ENCODE measurements at regions not wholly inside any gene's neighbourhood (a gene's known extent, or its start where the extent isn't known, plus 50 kb on each side); places are given as distances from the start of the nearest gene placed in this dataset.

GRCh38 chr1:30383221-30383711, 340.1 kb downstream of the MATN1 start:
- H3K36me3 Mint-ChIP-seq (ENCODE audit: insufficient read depth) = no peaks in the 10 kb centered on the region
- TF ChIP-seq, protein P1, sequence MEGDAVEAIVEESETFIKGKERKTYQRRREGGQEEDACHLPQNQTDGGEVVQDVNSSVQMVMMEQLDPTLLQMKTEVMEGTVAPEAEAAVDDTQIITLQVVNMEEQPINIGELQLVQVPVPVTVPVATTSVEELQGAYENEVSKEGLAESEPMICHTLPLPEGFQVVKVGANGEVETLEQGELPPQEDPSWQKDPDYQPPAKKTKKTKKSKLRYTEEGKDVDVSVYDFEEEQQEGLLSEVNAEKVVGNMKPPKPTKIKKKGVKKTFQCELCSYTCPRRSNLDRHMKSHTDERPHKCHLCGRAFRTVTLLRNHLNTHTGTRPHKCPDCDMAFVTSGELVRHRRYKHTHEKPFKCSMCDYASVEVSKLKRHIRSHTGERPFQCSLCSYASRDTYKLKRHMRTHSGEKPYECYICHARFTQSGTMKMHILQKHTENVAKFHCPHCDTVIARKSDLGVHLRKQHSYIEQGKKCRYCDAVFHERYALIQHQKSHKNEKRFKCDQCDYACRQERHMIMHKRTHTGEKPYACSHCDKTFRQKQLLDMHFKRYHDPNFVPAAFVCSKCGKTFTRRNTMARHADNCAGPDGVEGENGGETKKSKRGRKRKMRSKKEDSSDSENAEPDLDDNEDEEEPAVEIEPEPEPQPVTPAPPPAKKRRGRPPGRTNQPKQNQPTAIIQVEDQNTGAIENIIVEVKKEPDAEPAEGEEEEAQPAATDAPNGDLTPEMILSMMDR (IDR thresholded peaks at IDR 0.05; ENCODE audit: unreplicated experiment) = no peak
- no peak overlapping the region for H3K4me3 Mint-ChIP-seq (ENCODE audit: low read depth)
- H3K4me1 Mint-ChIP-seq (ENCODE audit: low read depth) = no peaks in the 10 kb centered on the region
- no peak for DNase-seq (ENCODE audit: low spot score, unreplicated experiment)
- H3K27me3 Mint-ChIP-seq = peaks cover 12% of the 10 kb centered on the region
- H3K9me3 Mint-ChIP-seq (ENCODE audit: low read depth) = no peaks in the 10 kb centered on the region
- no peak overlapping the region for H3K27ac Mint-ChIP-seq

DNA sequence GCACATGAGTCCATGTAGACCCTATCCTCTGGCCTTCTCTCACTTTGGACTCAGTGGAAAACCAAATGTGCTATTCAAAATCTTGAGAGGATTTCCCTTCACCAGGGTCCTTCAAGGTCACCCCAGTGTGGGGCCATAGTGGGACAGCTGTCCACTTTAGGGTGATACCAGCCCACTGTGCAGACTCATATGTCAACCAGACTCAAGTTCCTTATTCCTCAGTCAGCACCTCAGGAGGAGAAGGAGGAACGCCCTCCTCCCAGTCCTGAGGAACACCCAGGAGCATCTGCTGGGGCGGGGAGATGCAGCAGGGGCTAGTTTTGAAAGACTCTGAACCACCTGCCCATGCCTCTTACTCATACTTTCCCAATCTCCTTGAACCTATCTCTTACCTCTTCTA, 340.9 kb downstream of the MATN1 start:
- Mint-ChIP-seq H3K27ac (no peak overlapping the region), H3K27me3 (peaks cover 9% of the 10 kb centered on the region), H3K36me3 (ENCODE audit: insufficient read depth) (no peaks in the 10 kb centered on the region), H3K4me3 (ENCODE audit: low read depth) (no peak overlapping the region), H3K9me3 (ENCODE audit: low read depth) (no peaks in the 10 kb centered on the region), H3K4me1 (ENCODE audit: low read depth) (no peaks in the 10 kb centered on the region)
- no peak for DNase-seq (ENCODE audit: low spot score, unreplicated experiment)
- TF ChIP-seq, protein P1 (IDR thresholded peaks at IDR 0.05; ENCODE audit: unreplicated experiment) = no peak

GRCh38 chr1:30381671-30382365, 341.6 kb downstream of the MATN1 start:
- no peaks in the 10 kb centered on the region for H3K4me1 Mint-ChIP-seq (ENCODE audit: low read depth)
- H3K36me3 Mint-ChIP-seq (ENCODE audit: insufficient read depth) = no peaks in the 10 kb centered on the region
- H3K27ac Mint-ChIP-seq = no peak overlapping the region
- TF ChIP-seq, protein P1 (IDR thresholded peaks at IDR 0.05; ENCODE audit: unreplicated experiment) = no peak
- no peak overlapping the region for H3K4me3 Mint-ChIP-seq (ENCODE audit: low read depth)
- no peaks in the 10 kb centered on the region for H3K9me3 Mint-ChIP-seq (ENCODE audit: low read depth)
- no peak for DNase-seq (ENCODE audit: low spot score, unreplicated experiment)
- peaks cover 9% of the 10 kb centered on the region for H3K27me3 Mint-ChIP-seq

GRCh38 chr1:30381266-30381665, 342.1 kb downstream of the MATN1 start:
- no peak overlapping the region for H3K4me3 Mint-ChIP-seq (ENCODE audit: low read depth)
- H3K27me3 Mint-ChIP-seq = peaks cover 13% of the 10 kb centered on the region
- H3K9me3 Mint-ChIP-seq (ENCODE audit: low read depth) = no peaks in the 10 kb centered on the region

DNA sequence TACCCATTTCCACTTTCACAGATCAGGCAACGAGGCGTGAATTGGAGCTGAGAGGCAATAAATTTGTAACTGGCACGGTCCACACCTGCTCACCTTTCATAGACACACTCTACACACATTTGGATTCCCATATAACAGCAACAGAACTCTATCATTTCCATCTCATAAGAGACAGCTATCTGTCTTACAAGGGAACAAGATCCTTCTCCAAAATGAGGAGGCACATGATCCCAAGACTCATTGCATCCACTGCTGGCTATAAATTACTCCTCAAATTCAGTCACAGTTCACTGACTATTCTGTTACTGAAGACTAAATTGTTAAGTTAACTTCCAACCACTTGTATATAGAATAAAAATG, 342.8 kb downstream of the MATN1 start:
- Mint-ChIP-seq H3K27ac (no peak overlapping the region), H3K9me3 (ENCODE audit: low read depth) (no peaks in the 10 kb centered on the region), H3K4me1 (ENCODE audit: low read depth) (no peaks in the 10 kb centered on the region), H3K27me3 (peaks cover 17% of the 10 kb centered on the region), H3K4me3 (ENCODE audit: low read depth) (no peak overlapping the region), H3K36me3 (ENCODE audit: insufficient read depth) (no peaks in the 10 kb centered on the region)
- TF ChIP-seq, protein P1 (IDR thresholded peaks at IDR 0.05; ENCODE audit: unreplicated experiment) = peak; percentile 4
- DNase-seq (ENCODE audit: low spot score, unreplicated experiment) = no peak

More at GRCh38 chr1:30381266-30381665, 342.1 kb downstream of the MATN1 start:
- Mint-ChIP-seq H3K4me1 (ENCODE audit: low read depth) (no peaks in the 10 kb centered on the region), H3K36me3 (ENCODE audit: insufficient read depth) (no peaks in the 10 kb centered on the region), H3K27ac (no peak overlapping the region)
- no peak for DNase-seq (ENCODE audit: low spot score, unreplicated experiment)
- TF ChIP-seq, protein P1 (IDR thresholded peaks at IDR 0.05; ENCODE audit: unreplicated experiment) = no peak

Data from progenitor cell of endocrine pancreas (in vitro differentiated cells).